GM18526 (cell line): ENCODE measurements at regions not wholly inside any gene's neighbourhood (a gene's known extent, or its start where the extent isn't known, plus 50 kb on each side); places are given as distances from the start of the nearest gene placed in this dataset.

Experiments
- POLR2A ChIP-seq: IDR thresholded peaks from 3 replicates; pipeline ENCODE4 v1.6.1; 2011; ENCODE audit not compliant: insufficient read length; ENCODE audit errors: extremely low read depth

DNA sequence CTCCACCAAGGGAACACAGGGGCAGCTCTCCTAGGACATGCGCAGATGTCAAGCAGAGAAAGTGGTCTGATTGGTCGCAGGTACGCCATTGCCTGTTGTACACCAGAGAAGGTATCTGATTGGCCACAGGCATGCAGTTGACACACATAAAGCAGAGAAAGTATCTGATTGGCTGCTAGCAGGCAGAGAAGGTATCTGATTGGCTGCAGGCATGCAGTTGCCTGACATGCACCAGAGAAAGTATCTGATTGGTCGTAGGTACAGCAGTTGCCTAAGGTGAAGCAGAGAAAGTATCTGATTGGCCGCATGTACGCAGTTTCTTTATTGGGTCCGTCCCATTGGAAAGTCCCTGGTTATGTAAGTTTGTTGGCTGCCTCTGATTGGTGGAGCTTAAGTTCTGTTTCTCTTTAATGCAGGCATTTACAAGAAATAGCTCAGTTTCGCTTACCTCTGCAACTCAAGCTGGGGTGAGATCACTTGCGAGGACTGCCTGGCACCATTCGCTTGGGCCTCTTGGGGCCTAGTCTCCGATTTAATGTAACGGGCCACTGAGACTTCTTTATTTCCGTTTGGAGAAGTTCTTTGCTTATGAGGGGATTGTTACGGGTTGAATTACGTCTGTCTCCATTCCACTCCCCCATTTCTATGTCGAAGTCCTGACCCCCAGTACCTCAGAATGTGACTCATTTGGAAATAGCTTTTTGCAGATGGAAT, 74.2 kb downstream of the SIK1 start:
- peak; percentile 28 for TF ChIP-seq POLR2A

DNA sequence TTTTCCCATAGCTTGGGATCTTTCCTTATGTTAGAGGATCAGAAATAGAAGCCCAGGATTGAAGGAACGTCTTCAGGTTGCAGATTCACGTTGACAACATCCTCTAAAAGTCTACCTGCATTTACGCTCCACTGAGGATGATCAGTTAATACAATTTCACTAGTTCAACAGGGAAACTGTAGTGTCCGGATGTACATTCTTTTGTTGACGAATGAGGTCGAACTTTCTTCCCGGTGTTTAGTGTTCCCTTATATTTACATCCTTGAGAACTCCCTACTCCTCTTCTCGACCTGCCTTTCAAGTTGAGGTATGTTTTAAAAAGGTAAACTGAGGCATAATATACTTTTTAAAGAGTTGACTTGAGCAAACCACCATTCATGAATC, 74.8 kb downstream of the SIK1 start:
- no peak for TF ChIP-seq POLR2A

- TF ChIP-seq POLR2A, result no peak
These were observed 75.3 kb downstream of the SIK1 start for GRCh38 chr21:43351501-43352153.

DNA sequence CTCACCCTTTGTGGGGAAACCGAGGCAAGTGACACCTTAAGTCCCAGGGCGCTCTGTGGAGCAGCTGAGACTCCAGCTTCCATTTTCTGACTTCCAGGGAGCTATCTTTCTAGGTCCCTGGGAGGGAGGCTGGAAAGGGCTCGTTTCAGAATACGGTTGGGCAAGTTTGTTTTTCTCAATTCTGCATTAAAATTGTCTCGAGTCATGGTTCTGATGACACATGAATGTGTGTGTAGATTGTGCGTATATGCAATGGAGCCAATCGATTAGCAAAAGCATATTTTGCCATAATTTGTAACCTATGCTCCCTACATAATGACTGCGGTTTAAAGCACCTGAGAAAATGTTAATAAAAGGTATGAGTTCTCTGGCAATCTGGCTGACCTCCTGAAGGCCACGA, 77.3 kb downstream of the SIK1 start:
- TF ChIP-seq POLR2A, result no peak

GRCh38 chr21:43348801-43349261, 78.1 kb downstream of the SIK1 start:
- no peak for TF ChIP-seq POLR2A

DNA sequence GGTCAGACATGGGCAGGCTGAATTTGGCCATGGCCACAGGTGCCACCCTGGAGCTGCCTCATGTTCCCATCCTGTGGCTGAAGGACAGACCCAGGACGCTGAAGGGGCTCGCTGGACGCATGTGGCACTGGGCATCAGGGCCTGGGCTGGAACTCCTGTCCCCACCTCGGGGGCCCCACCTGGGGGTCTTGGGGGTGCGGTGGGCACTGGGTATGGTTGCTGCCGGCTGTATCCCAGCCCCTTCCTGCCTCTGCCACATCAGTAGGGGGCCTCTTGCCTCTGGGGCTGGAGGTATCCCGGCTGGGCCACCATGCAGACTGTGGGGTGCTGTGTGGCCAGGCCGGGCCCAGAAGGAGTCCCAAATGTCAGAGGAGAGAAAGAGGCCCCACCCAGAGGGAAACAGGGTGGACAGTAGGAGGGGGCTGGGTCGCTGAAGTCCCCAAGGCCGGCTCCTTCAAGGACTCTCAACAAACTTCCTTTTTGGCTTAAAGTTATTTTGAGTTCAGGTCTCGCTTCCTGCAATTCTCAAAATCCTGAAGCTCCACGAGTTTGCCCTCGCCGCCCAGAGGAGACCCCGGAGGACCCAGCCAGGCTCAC, 78.7 kb downstream of the SIK1 start:
- TF ChIP-seq POLR2A, result no peak

- TF ChIP-seq POLR2A, result no peak
These were observed 79.3 kb downstream of the SIK1 start for GRCh38 chr21:43347461-43348169.

DNA sequence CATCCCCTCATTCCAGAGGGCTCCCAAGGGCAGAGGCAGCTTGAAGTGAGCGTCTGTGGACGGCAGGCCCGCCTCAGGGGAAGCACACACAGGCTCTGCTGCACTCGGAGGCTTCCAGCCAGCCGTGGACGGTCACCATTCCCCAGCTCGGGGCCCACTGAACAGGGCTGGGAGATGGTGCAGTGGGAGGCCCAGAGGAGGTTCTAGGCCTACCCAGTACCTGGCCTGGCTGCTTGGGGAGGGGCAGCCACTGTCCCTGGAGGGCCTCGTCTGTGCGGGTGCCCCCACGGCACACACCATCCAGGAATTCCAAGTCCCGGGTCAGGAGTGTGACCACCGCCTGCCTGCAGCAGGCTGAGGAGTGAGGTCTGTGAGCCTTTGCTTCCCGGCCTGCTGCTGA, 80.4 kb downstream of the SIK1 start:
- TF ChIP-seq POLR2A, result no peak

- no peak for TF ChIP-seq POLR2A
These were observed 81.1 kb downstream of the SIK1 start for GRCh38 chr21:43345746-43346409.

- TF ChIP-seq POLR2A, result no peak
These were observed 81.7 kb downstream of the SIK1 start for GRCh38 chr21:43345046-43345745.

GRCh38 chr21:43343992-43344886, 82.7 kb downstream of the SIK1 start:
- TF ChIP-seq POLR2A, result no peak

GRCh38 chr21:43343095-43343991, 83.6 kb downstream of the SIK1 start:
- no peak for TF ChIP-seq POLR2A

- no peak for TF ChIP-seq POLR2A
These were observed 84.5 kb downstream of the SIK1 start for GRCh38 chr21:43342301-43342881.
